Trophoblast cell (in vitro differentiated cells and primary cell): ENCODE measurements at regions not wholly inside any gene's neighbourhood (a gene's known extent, or its start where the extent isn't known, plus 50 kb on each side); places are given as distances from the start of the nearest gene placed in this dataset.
A peak's percentile ranks its signal among the peaks of the same experiment; 100 is the strongest.
"Not testable (repeated sequence)": the region's sequence is repeated elsewhere in the genome, so short reads cannot be mapped to it uniquely, and the experiment has no call there.

Experiments used
- DNase-seq, 2 donors: peaks; one replicate each; pipeline ENCODE4 v3.0.0-alpha.2; 2016
- H2AFZ ChIP-seq: 2 replicates; pipeline ENCODE4 v1.6.1; 2013; ENCODE audit warnings: low read length, moderate library complexity, mild to moderate bottlenecking; ENCODE audit not compliant: insufficient read depth, poor library complexity
- H2AK5ac ChIP-seq: 2 replicates; pipeline ENCODE4 v1.6.1; 2013; ENCODE audit warnings: mild to moderate bottlenecking, low read length
- H2BK120ac ChIP-seq: 2 replicates; pipeline ENCODE4 v1.6.1; 2013; ENCODE audit warnings: low read length, mild to moderate bottlenecking, moderate library complexity; ENCODE audit not compliant: insufficient read depth, poor library complexity
- H2BK12ac ChIP-seq: 2 replicates; pipeline ENCODE4 v1.6.1; 2013; ENCODE audit warnings: mild to moderate bottlenecking, low read length, moderate library complexity
- H2BK5ac ChIP-seq: 2 replicates; pipeline ENCODE4 v1.6.1; 2013; ENCODE audit warnings: low read length, low read depth, moderate library complexity, mild to moderate bottlenecking; ENCODE audit not compliant: poor library complexity
- H3K14ac ChIP-seq: 2 replicates; pipeline ENCODE4 v1.6.1; 2013; ENCODE audit warnings: mild to moderate bottlenecking, low read length
- H3K18ac ChIP-seq: 2 replicates; pipeline ENCODE4 v1.6.1; 2013; ENCODE audit warnings: mild to moderate bottlenecking, low read length
- H3K23ac ChIP-seq: 2 replicates; pipeline ENCODE4 v1.6.1; 2013; ENCODE audit warnings: low read length
- H3K27ac ChIP-seq: 2 replicates; pipeline ENCODE4 v1.5.1; 2013; ENCODE audit warnings: low read depth, mild to moderate bottlenecking, inconsistent platforms, low read length, moderate library complexity
- H3K27me3 ChIP-seq: 2 replicates; pipeline ENCODE4 v1.6.1; 2013; ENCODE audit warnings: inconsistent platforms, mild to moderate bottlenecking, low read length, moderate library complexity; ENCODE audit not compliant: insufficient read depth
- H3K36me3 ChIP-seq, 2 experiments: 1 replicate in 1 of 2; 2 replicates in 1 of 2; pipeline ENCODE4 v1.6.1; 2013; ENCODE audit warnings: low read length in 2 of 2, mild to moderate bottlenecking in 2 of 2, moderate library complexity in 1 of 2; ENCODE audit not compliant: insufficient read depth in 2 of 2, control insufficient read depth in 1 of 2
- H3K4ac ChIP-seq: 2 replicates; pipeline ENCODE4 v1.6.1; 2013; ENCODE audit warnings: low read depth, mild to moderate bottlenecking, low read length, moderate library complexity
- H3K4me1 ChIP-seq, 2 experiments: 1 replicate in 1 of 2; 2 replicates in 1 of 2; pipeline ENCODE4 v1.6.1; 2013; ENCODE audit warnings: low read length in 2 of 2, mild to moderate bottlenecking in 2 of 2, moderate library complexity in 1 of 2; ENCODE audit not compliant: insufficient read depth in 2 of 2, control insufficient read depth in 1 of 2
- H3K4me2 ChIP-seq: 2 replicates; pipeline ENCODE4 v1.6.1; 2013; ENCODE audit warnings: inconsistent platforms, mild to moderate bottlenecking, low read length, moderate library complexity
- H3K4me3 ChIP-seq: 2 replicates; pipeline ENCODE4 v1.5.1; 2013; ENCODE audit warnings: mild to moderate bottlenecking, low read depth, low read length, inconsistent platforms
- H3K79me1 ChIP-seq: one replicate; pipeline ENCODE4 v1.6.1; 2013; ENCODE audit warnings: low read length
- H3K79me2 ChIP-seq: 2 replicates; pipeline ENCODE4 v1.6.1; 2013; ENCODE audit warnings: low read length, mild to moderate bottlenecking; ENCODE audit not compliant: control insufficient read depth, insufficient read depth, poor library complexity
- H3K9ac ChIP-seq: 2 replicates; pipeline ENCODE4 v1.6.1; 2013; ENCODE audit warnings: mild to moderate bottlenecking, low read length
- H3K9me3 ChIP-seq: 2 replicates; pipeline ENCODE4 v1.6.1; 2013; ENCODE audit warnings: low read depth, mild to moderate bottlenecking, control low read depth, inconsistent platforms, low read length; ENCODE audit not compliant: insufficient read depth
- H4K12ac ChIP-seq: 2 replicates; pipeline ENCODE4 v1.6.1; 2013; ENCODE audit warnings: low read depth, mild to moderate bottlenecking, low read length, moderate library complexity
- H4K8ac ChIP-seq: 2 replicates; pipeline ENCODE4 v1.6.1; 2013; ENCODE audit warnings: low read depth, mild to moderate bottlenecking, low read length, moderate library complexity
- H4K91ac ChIP-seq: one replicate; pipeline ENCODE4 v1.6.1; 2013; ENCODE audit warnings: low read depth, mild to moderate bottlenecking, low read length, moderate library complexity
- WGBS: extraction: QIAGEN DNeasy Blood & Tissue Kit; methylation state at CpG from one replicate; pipeline ENCODE4 v1.1.7; 2013; ENCODE audit warnings: missing lambda C conversion rate; ENCODE audit not compliant: insufficient read length, insufficient coverage; ENCODE audit errors: extremely low coverage; 5-methylcytosine and 5-hydroxymethylcytosine counted together

DNA sequence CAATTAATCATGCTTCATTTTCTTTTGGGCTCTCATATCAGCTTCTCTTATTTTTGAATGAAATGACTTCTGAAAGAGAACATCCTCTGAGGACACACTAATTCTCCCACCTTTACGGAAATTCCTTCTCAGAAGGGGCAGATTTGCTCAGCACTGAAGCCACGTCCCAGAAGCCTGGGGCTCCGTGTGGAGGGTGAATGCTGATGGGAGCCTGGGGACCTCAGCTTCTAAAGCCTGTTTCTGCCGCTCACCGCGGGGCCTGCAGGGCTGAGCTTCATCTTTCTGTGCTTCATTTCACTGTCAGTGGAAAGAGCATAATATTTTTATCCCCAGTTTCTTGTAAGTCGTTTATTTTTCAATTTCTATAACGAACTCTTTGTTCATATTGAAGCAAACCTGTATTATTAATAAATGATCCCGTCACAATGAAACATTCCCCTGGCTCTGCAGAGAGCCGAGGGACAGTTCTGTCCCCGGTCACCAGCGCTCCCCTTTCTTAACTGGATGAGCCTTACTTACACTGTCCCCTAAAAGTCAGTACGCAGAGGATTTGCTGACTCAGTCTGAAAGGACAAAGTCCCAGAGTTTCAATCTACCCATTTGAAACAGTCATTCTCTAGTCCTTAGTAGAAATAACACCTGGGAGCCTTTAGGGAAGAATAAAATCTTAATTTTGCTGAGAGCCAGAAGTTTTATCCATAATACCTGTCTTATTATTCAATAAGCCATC is 364.6 kb upstream of the FAT1 start:
- Histone ChIP-seq H3K4me2 (no peak overlapping the region), H3K14ac (no peak overlapping the region), H3K9ac (no peak overlapping the region), H3K27ac (no peak overlapping the region), H4K8ac (no peak overlapping the region), H3K27me3 (no peaks in the 10 kb centered on the region), H3K4ac (no peak overlapping the region), H4K91ac (no peak overlapping the region), H2BK5ac (no peak overlapping the region), H3K79me2 (no peaks in the 10 kb centered on the region), H3K36me3 (no peaks in the 10 kb centered on the region), H4K12ac (no peak overlapping the region), H2AK5ac (no peak overlapping the region), H3K79me1 (no peaks in the 10 kb centered on the region), H2BK120ac (no peak overlapping the region), H2AFZ (no peak overlapping the region), H3K18ac (no peak overlapping the region), H3K4me3 (no peak overlapping the region), H2BK12ac (no peak overlapping the region), H3K4me1 (no peaks in the 10 kb centered on the region), H3K9me3 (peaks cover 2% of the 10 kb centered on the region), H3K23ac (no peak overlapping the region)
- WGBS, result no CpG with 5 or more reads among the region's 13 CpGs
- DNase-seq, result no peak

- WGBS, result no CpG with 5 or more reads among the region's 11 CpGs
Observed at GRCh38 chr4:187090401-187090800, 366.7 kb upstream of the FAT1 start.

DNA sequence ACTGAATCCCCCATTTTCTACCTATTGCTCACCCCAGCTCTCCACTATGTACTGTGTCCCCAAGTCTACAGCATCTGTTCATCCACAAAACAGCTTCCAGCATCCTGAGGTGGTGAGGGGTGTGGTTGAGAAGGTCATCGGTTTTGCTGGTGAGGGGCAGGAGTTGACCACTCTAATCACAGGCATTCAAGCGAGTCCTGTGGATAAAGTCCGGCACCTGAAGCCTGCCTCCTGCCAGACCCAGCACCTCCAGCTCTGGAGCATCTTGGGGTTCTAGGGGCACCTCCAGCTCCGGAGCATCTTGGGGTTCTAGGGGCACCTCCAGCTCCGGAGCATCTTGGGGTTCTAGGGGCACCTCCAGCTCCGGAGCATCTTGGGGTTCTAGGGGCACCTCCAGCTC is 367.2 kb upstream of the FAT1 start:
- not testable (repeated sequence) for DNase-seq, H3K27me3 ChIP-seq, H3K27ac ChIP-seq, H3K9ac ChIP-seq, H2AK5ac ChIP-seq, H4K12ac ChIP-seq, H3K36me3 ChIP-seq, H3K14ac ChIP-seq, H3K4me2 ChIP-seq, H4K8ac ChIP-seq, H2AFZ ChIP-seq, H3K4me3 ChIP-seq, H4K91ac ChIP-seq, H2BK12ac ChIP-seq, H3K79me2 ChIP-seq, H3K18ac ChIP-seq, H3K79me1 ChIP-seq, H2BK120ac ChIP-seq, H3K9me3 ChIP-seq, H3K4me1 ChIP-seq, H3K23ac ChIP-seq, H3K4ac ChIP-seq, H2BK5ac ChIP-seq
- no CpG with 5 or more reads among the region's 6 CpGs for WGBS

More at GRCh38 chr4:187090401-187090800, 366.7 kb upstream of the FAT1 start:
- Histone ChIP-seq H3K18ac (no peak overlapping the region), H3K4me3 (no peak overlapping the region), H3K79me2 (no peaks in the 10 kb centered on the region), H4K91ac (no peak overlapping the region), H3K27ac (no peak overlapping the region), H3K14ac (no peak overlapping the region), H3K4me1 (no peaks in the 10 kb centered on the region), H3K4me2 (no peak overlapping the region), H2BK120ac (no peak overlapping the region), H4K12ac (no peak overlapping the region), H2AFZ (no peak overlapping the region), H3K27me3 (no peaks in the 10 kb centered on the region), H3K9ac (no peak overlapping the region), H3K9me3 (peaks cover 2% of the 10 kb centered on the region), H3K23ac (no peak overlapping the region), H3K36me3 (no peaks in the 10 kb centered on the region), H2BK5ac (no peak overlapping the region), H2BK12ac (no peak overlapping the region), H4K8ac (no peak overlapping the region), H3K4ac (no peak overlapping the region), H3K79me1 (no peaks in the 10 kb centered on the region), H2AK5ac (no peak overlapping the region)
- DNase-seq, result peak in 1 of 2 donors; percentile 33

GRCh38 chr4:187094144-187094543 is 370.5 kb upstream of the FAT1 start:
- Histone ChIP-seq H3K18ac (no peak overlapping the region), H4K91ac (no peak overlapping the region), H3K23ac (no peak overlapping the region), H3K9me3 (peaks cover 2% of the 10 kb centered on the region), H2BK12ac (no peak overlapping the region), H3K4me2 (no peak overlapping the region), H3K4ac (no peak overlapping the region), H3K36me3 (no peaks in the 10 kb centered on the region), H3K79me1 (no peaks in the 10 kb centered on the region), H3K27ac (no peak overlapping the region), H2BK5ac (no peak overlapping the region), H4K12ac (no peak overlapping the region), H3K27me3 (no peaks in the 10 kb centered on the region), H3K9ac (no peak overlapping the region), H3K4me3 (no peak overlapping the region), H2AK5ac (no peak overlapping the region), H3K14ac (no peak overlapping the region), H2BK120ac (no peak overlapping the region), H3K79me2 (no peaks in the 10 kb centered on the region), H2AFZ (no peak overlapping the region), H3K4me1 (no peaks in the 10 kb centered on the region), H4K8ac (no peak overlapping the region)
- WGBS, result no CpG with 5 or more reads among the region's 3 CpGs
- DNase-seq, result no peak
